Tibial nerve (tissue), 4 donors: ENCODE measurements at regions not wholly inside any gene's neighbourhood (a gene's known extent, or its start where the extent isn't known, plus 50 kb on each side); places are given as distances from the start of the nearest gene placed in this dataset.
A peak's percentile ranks its signal among the peaks of the same experiment; 100 is the strongest.

ENCODE experiments used
- DNase-seq, 2 donors: peaks; one replicate each; pipeline ENCODE4 v3.0.0-alpha.2; 2019; ENCODE audit warnings: low spot score in 2 of 2
- H3K27ac ChIP-seq, 4 donors: fragments of 200-600 bp; sonication (generic) in 3 of 4; one replicate each; pipeline ENCODE4 v1.5.1; 2017 to 2019; ENCODE audit warnings: mild to moderate bottlenecking in 1 of 4
- H3K27me3 ChIP-seq, 2 donors: fragments of 200-600 bp; sonication (generic) in 1 of 2; one replicate each; pipeline versions ENCODE4 v1.5.1 to v1.6.0; 2017 to 2019
- H3K36me3 ChIP-seq, 3 donors: fragments of 200-600 bp; sonication (generic); one replicate each; pipeline ENCODE4 v1.5.1; 2018 to 2019
- H3K4me1 ChIP-seq, 4 donors: fragments of 200-600 bp; sonication (generic) in 3 of 4; one replicate each; pipeline ENCODE4 v1.5.1; 2017 to 2019
- H3K4me3 ChIP-seq, 4 donors: fragments of 200-600 bp; sonication (generic) in 3 of 4; one replicate each; pipeline ENCODE4 v1.5.1; 2017 to 2019; ENCODE audit warnings: mild to moderate bottlenecking in 1 of 4, moderate library complexity in 1 of 4
- H3K9me3 ChIP-seq, 4 donors: fragments of 200-600 bp; sonication (generic) in 3 of 4; one replicate each; pipeline ENCODE4 v1.5.1; 2017 to 2019
- EP300 ChIP-seq, 2 donors: sonication (generic); formaldehyde crosslinking; IDR thresholded peaks; one replicate each; pipeline ENCODE4 v1.6.1; 2017; ENCODE audit warnings: antibody characterized with exemption in 2 of 2, mild to moderate bottlenecking in 1 of 2
- POLR2A ChIP-seq, 2 donors: fragments of 450-650 bp; IDR thresholded peaks; one replicate each; pipeline ENCODE4 v1.6.1; 2017; ENCODE audit warnings: antibody characterized with exemption in 2 of 2, mild to moderate bottlenecking in 2 of 2, moderate library complexity in 2 of 2
- WGBS, 2 donors: methylation state at CpG; one replicate each; pipeline ENCODE4 v1.1.5; 2018; 5-methylcytosine and 5-hydroxymethylcytosine counted together
- TF ChIP-seq, protein P1 (sequence below), 5 experiments: fragments of 200-600 bp in 3 of 5; fragments of 450-650 bp in 2 of 5; sonication (generic) in 3 of 5; IDR thresholded peaks; one replicate each; pipeline ENCODE4 v1.5.1; 2016 to 2019; ENCODE audit warnings: antibody characterized with exemption in 5 of 5, mild to moderate bottlenecking in 3 of 5, moderate library complexity in 2 of 5

DNA sequence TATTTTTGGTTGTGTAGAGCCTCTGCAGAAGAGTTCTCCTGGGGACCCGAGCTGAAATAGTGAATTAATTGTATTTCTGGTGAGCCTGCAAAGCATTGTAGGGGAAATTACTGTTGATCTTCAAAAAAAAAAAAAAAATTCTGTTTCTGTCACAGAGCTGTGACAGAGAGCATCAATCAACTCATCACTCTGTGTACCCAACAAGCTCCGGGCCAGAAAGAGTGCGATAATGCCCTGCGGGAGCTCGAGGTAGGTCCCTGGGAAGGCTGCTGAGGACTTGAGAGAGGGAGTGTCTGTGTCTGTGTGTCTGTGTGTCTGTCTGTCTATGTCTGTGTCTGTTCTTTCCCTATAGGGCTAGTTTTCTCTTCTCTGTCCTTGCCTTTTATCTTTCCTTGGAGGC lies 294.4 kb upstream of the TPM1 start:
- 78 to 86% methylated on average over 5 of the region's 5 CpGs for WGBS, 2 donors
- Histone ChIP-seq H3K4me3 (no peak overlapping the region), H3K9me3 (no peaks in the 10 kb centered on the region), H3K27me3 (no peaks in the 10 kb centered on the region), H3K27ac (no peak overlapping the region), H3K4me1 (peaks cover 0 to 15% (median 7%) of the 10 kb centered on the region in 4 donors), H3K36me3 (peaks cover 0 to 21% (median 0%) of the 10 kb centered on the region in 3 donors)
- no peak for DNase-seq
- no peak for TF ChIP-seq EP300 (IDR thresholded peaks at IDR 0.05)
- TF ChIP-seq, protein P1, sequence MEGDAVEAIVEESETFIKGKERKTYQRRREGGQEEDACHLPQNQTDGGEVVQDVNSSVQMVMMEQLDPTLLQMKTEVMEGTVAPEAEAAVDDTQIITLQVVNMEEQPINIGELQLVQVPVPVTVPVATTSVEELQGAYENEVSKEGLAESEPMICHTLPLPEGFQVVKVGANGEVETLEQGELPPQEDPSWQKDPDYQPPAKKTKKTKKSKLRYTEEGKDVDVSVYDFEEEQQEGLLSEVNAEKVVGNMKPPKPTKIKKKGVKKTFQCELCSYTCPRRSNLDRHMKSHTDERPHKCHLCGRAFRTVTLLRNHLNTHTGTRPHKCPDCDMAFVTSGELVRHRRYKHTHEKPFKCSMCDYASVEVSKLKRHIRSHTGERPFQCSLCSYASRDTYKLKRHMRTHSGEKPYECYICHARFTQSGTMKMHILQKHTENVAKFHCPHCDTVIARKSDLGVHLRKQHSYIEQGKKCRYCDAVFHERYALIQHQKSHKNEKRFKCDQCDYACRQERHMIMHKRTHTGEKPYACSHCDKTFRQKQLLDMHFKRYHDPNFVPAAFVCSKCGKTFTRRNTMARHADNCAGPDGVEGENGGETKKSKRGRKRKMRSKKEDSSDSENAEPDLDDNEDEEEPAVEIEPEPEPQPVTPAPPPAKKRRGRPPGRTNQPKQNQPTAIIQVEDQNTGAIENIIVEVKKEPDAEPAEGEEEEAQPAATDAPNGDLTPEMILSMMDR (IDR thresholded peaks at IDR 0.05) = no peak
- TF ChIP-seq POLR2A (IDR thresholded peaks at IDR 0.05) = no peak

DNA sequence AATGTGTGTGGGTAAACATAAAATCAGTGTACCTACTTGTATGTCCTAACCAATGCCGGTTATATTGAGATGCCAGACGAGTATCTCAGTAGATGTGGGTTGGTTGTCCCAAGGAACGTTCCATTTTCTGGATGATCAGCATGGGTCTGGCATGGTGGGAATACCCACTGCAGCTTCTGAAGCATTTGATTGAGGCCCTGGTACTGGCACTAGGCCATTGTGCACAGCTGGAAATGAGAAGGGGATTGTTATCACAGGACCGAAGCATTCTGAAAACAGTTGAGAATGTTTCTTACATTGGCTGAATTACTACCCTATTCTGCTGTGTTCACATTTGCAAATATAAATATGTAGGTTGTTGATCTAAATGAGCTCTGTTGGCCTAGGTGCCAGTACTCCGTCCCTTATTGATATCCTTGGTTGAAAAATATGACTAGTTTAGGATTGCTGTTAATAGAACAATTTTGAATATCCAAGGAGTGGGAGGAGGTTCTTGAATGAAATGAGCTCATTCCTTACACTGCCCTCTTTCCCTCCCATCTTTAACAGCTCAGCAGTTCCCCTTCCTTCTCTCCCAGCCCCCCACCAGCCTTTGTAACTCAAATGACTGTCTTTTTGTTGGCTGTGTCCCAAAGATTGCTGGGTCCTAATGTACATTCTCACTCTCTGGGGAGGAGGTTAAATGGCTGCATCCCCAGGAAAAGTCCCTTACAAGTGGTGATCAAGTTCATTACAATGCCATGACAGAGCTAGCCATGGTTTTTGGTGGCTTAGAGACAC lies 293.3 kb upstream of the TPM1 start:
- Histone ChIP-seq H3K27me3 (no peaks in the 10 kb centered on the region), H3K9me3 (no peaks in the 10 kb centered on the region), H3K4me1 (peaks cover 0 to 13% (median 6%) of the 10 kb centered on the region in 4 donors), H3K36me3 (peaks cover 0 to 28% (median 0%) of the 10 kb centered on the region in 3 donors), H3K27ac (peak overlapping the region in 2 of 4 donors; percentile 35 to 53), H3K4me3 (no peak overlapping the region)
- 49 to 54% methylated on average over 5 of the region's 5 CpGs for WGBS, 2 donors
- no peak for DNase-seq
- TF ChIP-seq, protein P1 (IDR thresholded peaks at IDR 0.05) = no peak
- TF ChIP-seq POLR2A (IDR thresholded peaks at IDR 0.05) = no peak
- TF ChIP-seq EP300 (IDR thresholded peaks at IDR 0.05) = no peak

DNA sequence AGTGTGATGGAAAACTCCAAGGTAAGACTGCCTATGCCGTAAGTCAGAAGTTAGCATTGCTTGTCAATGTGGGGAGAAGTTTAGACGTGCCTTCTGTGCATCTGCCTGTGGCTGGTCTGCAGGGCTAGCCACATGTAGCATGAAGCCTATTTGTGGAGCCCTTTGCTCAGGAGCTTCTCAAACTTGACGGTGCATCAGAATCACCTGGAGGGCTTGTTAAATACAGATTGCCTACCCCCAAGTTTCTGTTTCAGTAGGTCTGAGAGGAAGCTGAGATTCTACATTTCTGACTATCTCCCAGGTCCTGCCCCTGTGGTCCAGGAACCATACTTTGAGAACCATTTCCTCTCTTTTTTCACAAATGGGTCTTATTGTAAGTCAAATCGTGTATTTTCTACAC lies 292.1 kb upstream of the TPM1 start:
- WGBS, 2 donors = 94 to 95% methylated on average over 4 of the region's 4 CpGs
- TF ChIP-seq, protein P1 (IDR thresholded peaks at IDR 0.05) = no peak
- TF ChIP-seq POLR2A (IDR thresholded peaks at IDR 0.05) = no peak
- no peak for TF ChIP-seq EP300 (IDR thresholded peaks at IDR 0.05)
- no peak for DNase-seq
- no peaks in the 10 kb centered on the region for H3K9me3 ChIP-seq
- no peaks in the 10 kb centered on the region for H3K27me3 ChIP-seq
- H3K4me3 ChIP-seq = no peak overlapping the region
- peaks cover 0 to 40% (median 0%) of the 10 kb centered on the region in 3 donors for H3K36me3 ChIP-seq
- H3K27ac ChIP-seq = no peak overlapping the region
- peaks cover 0 to 13% (median 6%) of the 10 kb centered on the region in 4 donors for H3K4me1 ChIP-seq

DNA sequence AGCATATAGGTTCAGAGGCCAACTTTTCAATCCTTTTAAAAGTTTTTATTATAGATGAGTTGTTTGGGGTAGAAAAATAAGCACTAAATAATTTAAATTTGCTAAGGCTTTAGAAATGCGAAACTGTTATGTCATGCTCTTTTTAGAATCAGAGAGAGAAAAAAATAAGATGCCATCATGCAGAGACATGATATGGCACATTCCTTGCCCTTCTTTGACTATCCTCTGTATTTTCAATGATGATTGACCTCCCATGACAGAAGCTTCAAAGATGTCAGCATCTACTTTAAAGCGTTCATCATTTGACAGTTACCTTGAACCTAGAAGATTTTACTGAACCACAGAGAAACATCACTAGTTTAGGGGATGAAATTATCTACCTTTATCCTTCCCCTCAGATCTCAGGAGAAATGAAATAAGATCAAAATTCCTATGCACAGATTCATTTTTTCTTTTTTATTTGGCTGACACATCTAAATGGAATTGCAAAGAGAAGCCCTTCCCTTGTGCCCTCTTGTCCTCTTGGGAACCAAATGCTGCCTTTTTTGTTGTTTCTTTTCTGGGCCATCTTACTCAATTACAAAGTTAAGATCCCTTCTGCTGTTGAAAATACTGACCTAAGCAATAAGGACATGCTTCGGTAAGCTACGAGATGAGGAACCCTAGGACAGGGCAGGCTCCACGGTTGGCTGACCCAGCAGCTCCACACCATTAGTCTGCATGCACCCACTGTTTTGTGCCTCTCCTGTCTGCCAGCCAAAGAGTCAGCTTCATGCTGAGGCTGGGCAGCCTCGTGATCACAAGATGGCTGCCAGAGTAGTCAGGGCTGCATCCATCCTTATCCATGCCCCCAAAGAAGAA lies 289.7 kb upstream of the TPM1 start:
- no peak for TF ChIP-seq POLR2A (IDR thresholded peaks at IDR 0.05)
- TF ChIP-seq EP300 (IDR thresholded peaks at IDR 0.05) = no peak
- TF ChIP-seq, protein P1 (IDR thresholded peaks at IDR 0.05) = no peak
- H3K36me3 ChIP-seq = peaks cover 0 to 53% (median 0%) of the 10 kb centered on the region in 3 donors
- H3K4me3 ChIP-seq = no peak overlapping the region
- WGBS, 2 donors = 87 to 89% methylated on average over 6 of the region's 6 CpGs
- H3K9me3 ChIP-seq = no peaks in the 10 kb centered on the region
- DNase-seq = no peak
- no peak overlapping the region for H3K27ac ChIP-seq
- no peaks in the 10 kb centered on the region for H3K27me3 ChIP-seq
- peaks cover 0 to 31% (median 8%) of the 10 kb centered on the region in 4 donors for H3K4me1 ChIP-seq
